ENCODE measurements at regions not wholly inside any gene's neighbourhood (a gene's known extent, or its start where the extent isn't known, plus 50 kb on each side); places are given as distances from the start of the nearest gene placed in this dataset.

DNA sequence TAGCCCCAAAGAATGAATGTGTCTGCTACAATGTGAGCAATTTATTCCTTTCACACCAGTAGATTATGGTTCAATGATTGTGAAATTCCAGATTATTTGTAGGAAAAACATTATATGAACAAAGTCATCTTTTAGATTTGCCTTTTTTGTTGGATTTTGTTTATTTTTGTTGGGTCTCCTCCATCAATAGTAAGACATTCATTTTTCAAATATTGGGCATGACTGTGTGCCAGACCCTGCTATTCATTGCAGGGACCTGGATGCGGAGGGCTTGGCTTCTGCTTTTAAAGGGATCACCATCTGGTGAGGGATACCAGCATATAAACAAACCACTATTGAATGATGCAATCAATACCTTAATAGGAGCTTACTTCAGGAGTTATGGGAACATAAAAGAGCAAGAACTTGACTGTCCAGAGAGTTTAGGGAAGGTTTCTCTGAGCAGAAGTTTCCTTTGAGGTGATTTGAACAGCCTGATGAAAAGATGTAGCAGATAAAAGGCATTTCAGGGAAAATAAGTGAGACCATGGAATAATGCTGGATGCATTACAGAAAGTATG is 486.7 kb downstream of the EPHA4 start:
- H3K4me3 ChIP-seq (ENCODE audit: low read depth, low read length): no peak overlapping the region
- in situ Hi-C loops (cut with HindIII; ENCODE audit: low pct_ligation_motif_present, low sequenced_read_pairs): no loop called here
- no peaks in the 10 kb centered on the region for H3K36me3 ChIP-seq (replicated peaks)
- DNase-seq: no peak
- H3K27ac ChIP-seq: no peak overlapping the region
- H3K27me3 ChIP-seq (replicated peaks): no peaks in the 10 kb centered on the region
- TF ChIP-seq, protein P1, sequence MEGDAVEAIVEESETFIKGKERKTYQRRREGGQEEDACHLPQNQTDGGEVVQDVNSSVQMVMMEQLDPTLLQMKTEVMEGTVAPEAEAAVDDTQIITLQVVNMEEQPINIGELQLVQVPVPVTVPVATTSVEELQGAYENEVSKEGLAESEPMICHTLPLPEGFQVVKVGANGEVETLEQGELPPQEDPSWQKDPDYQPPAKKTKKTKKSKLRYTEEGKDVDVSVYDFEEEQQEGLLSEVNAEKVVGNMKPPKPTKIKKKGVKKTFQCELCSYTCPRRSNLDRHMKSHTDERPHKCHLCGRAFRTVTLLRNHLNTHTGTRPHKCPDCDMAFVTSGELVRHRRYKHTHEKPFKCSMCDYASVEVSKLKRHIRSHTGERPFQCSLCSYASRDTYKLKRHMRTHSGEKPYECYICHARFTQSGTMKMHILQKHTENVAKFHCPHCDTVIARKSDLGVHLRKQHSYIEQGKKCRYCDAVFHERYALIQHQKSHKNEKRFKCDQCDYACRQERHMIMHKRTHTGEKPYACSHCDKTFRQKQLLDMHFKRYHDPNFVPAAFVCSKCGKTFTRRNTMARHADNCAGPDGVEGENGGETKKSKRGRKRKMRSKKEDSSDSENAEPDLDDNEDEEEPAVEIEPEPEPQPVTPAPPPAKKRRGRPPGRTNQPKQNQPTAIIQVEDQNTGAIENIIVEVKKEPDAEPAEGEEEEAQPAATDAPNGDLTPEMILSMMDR (IDR thresholded peaks at IDR 0.05; ENCODE audit: low read depth, low read length, missing control alignments): no peak

DNA sequence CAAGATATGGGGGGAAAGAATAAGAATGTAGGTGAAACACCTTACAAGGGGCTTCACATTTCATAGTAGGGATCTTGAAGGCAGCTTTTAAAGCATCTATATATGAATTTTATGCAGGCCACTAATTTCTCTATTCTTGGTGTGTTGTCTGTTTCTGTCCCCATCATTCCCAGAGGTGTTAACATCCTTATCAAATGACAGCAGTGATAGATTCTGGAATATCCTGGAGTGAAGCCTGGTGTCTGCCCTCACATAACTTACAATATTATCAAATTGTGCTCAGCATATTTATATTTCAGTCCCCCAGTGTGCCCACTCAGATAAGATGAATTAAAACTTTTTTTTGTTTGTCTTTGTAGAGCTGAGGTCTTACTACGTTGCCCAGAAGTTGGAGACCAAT is 486.2 kb downstream of the EPHA4 start:
- no peak for DNase-seq
- Histone ChIP-seq H3K27me3 (replicated peaks) (no peaks in the 10 kb centered on the region), H3K4me3 (ENCODE audit: low read depth, low read length) (no peak overlapping the region), H3K27ac (no peak overlapping the region), H3K36me3 (replicated peaks) (no peaks in the 10 kb centered on the region)
- TF ChIP-seq, protein P1 (IDR thresholded peaks at IDR 0.05; ENCODE audit: low read depth, low read length, missing control alignments): no peak
- in situ Hi-C loops (cut with HindIII; ENCODE audit: low pct_ligation_motif_present, low sequenced_read_pairs): no loop called here

DNA sequence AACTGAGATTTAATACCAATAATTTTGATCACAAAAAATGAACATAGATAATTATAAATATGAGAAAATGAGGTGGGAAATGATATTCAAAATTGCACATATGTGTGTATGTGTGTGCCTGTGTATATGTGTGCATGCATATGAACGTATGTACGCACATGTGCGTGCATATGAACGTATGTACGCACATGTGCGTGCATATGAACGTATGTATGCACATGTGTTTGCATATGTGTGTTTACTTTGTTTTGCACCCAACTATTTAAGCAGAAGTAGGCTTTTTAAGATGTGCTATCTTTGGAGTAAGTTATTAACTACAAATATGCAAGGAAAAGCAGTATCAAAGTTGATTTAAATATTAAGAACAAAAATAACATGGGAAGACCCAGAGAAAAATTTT is 484.3 kb downstream of the EPHA4 start:
- Histone ChIP-seq H3K27me3 (replicated peaks) (no peaks in the 10 kb centered on the region), H3K4me3 (ENCODE audit: low read depth, low read length) (no peak overlapping the region), H3K27ac (no peak overlapping the region), H3K36me3 (replicated peaks) (no peaks in the 10 kb centered on the region)
- TF ChIP-seq, protein P1 (IDR thresholded peaks at IDR 0.05; ENCODE audit: low read depth, low read length, missing control alignments): no peak
- in situ Hi-C loops (cut with HindIII; ENCODE audit: low pct_ligation_motif_present, low sequenced_read_pairs): no loop called here
- no peak for DNase-seq

DNA sequence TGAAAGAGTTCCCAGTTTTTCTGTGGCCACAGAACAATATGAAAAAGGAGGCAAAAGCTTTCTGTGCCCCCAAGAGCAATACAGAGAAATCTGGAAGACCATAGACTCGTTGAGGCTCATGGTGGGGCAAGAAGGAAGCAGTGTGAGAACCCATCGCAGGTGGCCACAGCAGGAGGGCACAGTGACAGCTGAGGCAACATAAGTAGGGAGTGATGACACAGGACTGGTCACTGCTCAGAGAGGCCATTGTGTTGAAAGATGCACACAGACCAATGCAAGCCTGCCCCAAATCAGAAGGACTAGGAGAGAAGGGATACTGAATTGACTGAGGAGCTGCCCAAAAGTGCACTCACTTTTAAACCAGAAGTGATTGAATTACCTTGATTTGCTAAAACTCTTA is 483.6 kb downstream of the EPHA4 start:
- no peak overlapping the region for H3K4me3 ChIP-seq (ENCODE audit: low read depth, low read length)
- H3K27me3 ChIP-seq (replicated peaks): no peaks in the 10 kb centered on the region
- no peaks in the 10 kb centered on the region for H3K36me3 ChIP-seq (replicated peaks)
- in situ Hi-C loops (cut with HindIII; ENCODE audit: low pct_ligation_motif_present, low sequenced_read_pairs): no loop called here
- TF ChIP-seq, protein P1 (IDR thresholded peaks at IDR 0.05; ENCODE audit: low read depth, low read length, missing control alignments): no peak
- H3K27ac ChIP-seq: no peak overlapping the region
- no peak for DNase-seq

DNA sequence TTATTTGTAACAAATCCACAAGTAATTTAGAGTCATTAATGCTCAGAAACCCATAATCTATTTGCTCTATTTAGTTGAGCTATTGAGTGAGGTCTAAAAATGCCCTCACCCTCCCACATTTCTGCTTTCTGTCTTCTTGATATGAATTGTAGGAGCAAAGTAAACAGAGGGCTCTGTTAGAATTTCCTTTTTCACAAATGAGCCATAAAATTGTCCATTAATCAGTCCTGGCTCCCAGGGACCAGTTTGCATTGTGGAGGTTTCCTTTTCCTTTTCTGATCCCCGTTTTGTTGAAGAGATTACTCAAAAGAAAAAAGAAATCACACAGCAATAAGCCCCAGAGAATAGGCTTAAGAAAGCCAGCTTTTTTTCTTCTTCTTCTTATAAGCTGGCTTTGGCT is 476.7 kb downstream of the EPHA4 start:
- H3K4me3 ChIP-seq (ENCODE audit: low read depth, low read length): no peak overlapping the region
- in situ Hi-C loops (cut with HindIII; ENCODE audit: low pct_ligation_motif_present, low sequenced_read_pairs): no loop called here
- H3K27ac ChIP-seq: no peak overlapping the region
- TF ChIP-seq, protein P1 (IDR thresholded peaks at IDR 0.05; ENCODE audit: low read depth, low read length, missing control alignments): no peak
- no peaks in the 10 kb centered on the region for H3K27me3 ChIP-seq (replicated peaks)
- no peak for DNase-seq
- no peaks in the 10 kb centered on the region for H3K36me3 ChIP-seq (replicated peaks)
